Endothelial cell of umbilical vein (primary cell): ENCODE measurements at regions not wholly inside any gene's neighbourhood (a gene's known extent, or its start where the extent isn't known, plus 50 kb on each side); places are given as distances from the start of the nearest gene placed in this dataset.

Experiments
- BruUV-seq: library from RNA; stranded (reverse); fragments of 400-500 nt; replicated peaks from 2 replicates; lab custom pipeline; 2021; lab: Mats Ljungman, UMichigan
- CTCF ChIA-PET: fragments of 300-600, 350-600 bp; sonication (Branson Sonifier 250); formaldehyde crosslinking; loops from one replicate; lab custom pipeline; 2021; ENCODE audit warnings: antibody characterized with exemption, inconsistent platforms; lab: Charles Lee
- POLR2A ChIA-PET: fragments of 300-600, 350-600 bp; sonication (Branson Sonifier 250); formaldehyde crosslinking; loops from one replicate; lab custom pipeline; 2021; ENCODE audit warnings: antibody characterized with exemption, inconsistent platforms; lab: Charles Lee
- DNase-seq: peaks from one replicate; pipeline ENCODE4 v3.0.0-alpha.2; 2011; ENCODE audit warnings: low read depth, low spot score
- FAIRE-seq: peaks from 2 replicates; lab custom pipeline; 2011; peaks lifted over from hg19 to GRCh38; lab: Jason Lieb, UNC
- H2AFZ ChIP-seq: 2 replicates; pipeline ENCODE4 v1.6.0; 2012; ENCODE audit warnings: low read depth, low read length, control low read depth, inconsistent platforms
- H3K27ac ChIP-seq: 2 replicates; pipeline ENCODE4 v1.5.1; 2011; ENCODE audit warnings: low read depth, mild to moderate bottlenecking, control low read depth, low read length, moderate library complexity; ENCODE audit not compliant: insufficient read depth
- H3K27me3 ChIP-seq, 2 experiments: 2 replicates each; pipeline versions ENCODE4 v1.6.0 to v1.6.1; 2011; ENCODE audit warnings: low read length in 2 of 2, mixed read lengths in 1 of 2; ENCODE audit not compliant: control insufficient read depth in 2 of 2, insufficient read depth in 2 of 2
- H3K36me3 ChIP-seq, 2 experiments: 2 replicates in 1 of 2; 3 replicates in 1 of 2; pipeline ENCODE4 v1.5.1; 2011; ENCODE audit warnings: low read length in 2 of 2, mild to moderate bottlenecking in 1 of 2, moderate library complexity in 1 of 2; ENCODE audit not compliant: control insufficient read depth in 2 of 2, insufficient read depth in 2 of 2; ENCODE audit errors: extremely low read depth in 1 of 2
- H3K4me1 ChIP-seq: 3 replicates; pipeline ENCODE4 v1.5.1; 2011; ENCODE audit warnings: mild to moderate bottlenecking, low read length; ENCODE audit not compliant: control insufficient read depth, insufficient read depth; ENCODE audit errors: extremely low read depth
- H3K4me2 ChIP-seq: 2 replicates; pipeline ENCODE4 v1.6.1; 2011; ENCODE audit warnings: low read length, control low read depth, mixed read lengths; ENCODE audit not compliant: insufficient read depth
- H3K4me3 ChIP-seq, 3 experiments: fragments of 200-600 bp in 1 of 3; sonication (generic), shearing (Covaris generic) in 1 of 3; replicated peaks in 1 of 3; 2 replicates each; pipeline ENCODE4 v1.5.1; 2011 to 2016; ENCODE audit warnings: control low read depth in 3 of 3, low read length in 3 of 3, mild to moderate bottlenecking in 2 of 3, inconsistent platforms in 1 of 3, low read depth in 1 of 3, moderate library complexity in 1 of 3; ENCODE audit not compliant: insufficient read depth in 1 of 3
- H3K79me2 ChIP-seq: 2 replicates; pipeline ENCODE4 v1.6.0; 2012; ENCODE audit warnings: low read length, inconsistent platforms; ENCODE audit not compliant: control insufficient read depth, insufficient read depth
- H3K9ac ChIP-seq: replicated peaks from 2 replicates; pipeline ENCODE3; 2011; ENCODE audit warnings: low read length, control low read depth; ENCODE audit not compliant: insufficient read depth; ENCODE audit errors: extremely low read depth
- H3K9me1 ChIP-seq: replicated peaks from 3 replicates; pipeline ENCODE4 v1.6.0; 2011; ENCODE audit warnings: mild to moderate bottlenecking, low read length; ENCODE audit not compliant: control insufficient read depth, insufficient read depth; ENCODE audit errors: extremely low read depth
- H3K9me3 ChIP-seq: replicated peaks from 2 replicates; pipeline ENCODE4 v1.5.1; 2012; ENCODE audit warnings: low read length, inconsistent platforms; ENCODE audit not compliant: control insufficient read depth, insufficient read depth
- H4K20me1 ChIP-seq: replicated peaks from 2 replicates; pipeline ENCODE3; 2011; ENCODE audit warnings: mild to moderate bottlenecking, low read length; ENCODE audit not compliant: control insufficient read depth, insufficient read depth; ENCODE audit errors: extremely low read depth
- EZH2 ChIP-seq: IDR thresholded peaks from 2 replicates; pipeline ENCODE4 v1.6.1; 2012; ENCODE audit warnings: borderline replicate concordance, low read depth, mild to moderate bottlenecking, moderate library complexity, low read length, inconsistent platforms; ENCODE audit not compliant: severe bottlenecking
- FOS ChIP-seq: IDR thresholded peaks from 2 replicates; pipeline ENCODE4 v1.6.1; 2011; ENCODE audit warnings: mild to moderate bottlenecking, low read length, moderate library complexity, borderline replicate concordance; ENCODE audit not compliant: insufficient read depth
- GATA2 ChIP-seq: IDR thresholded peaks from 2 replicates; pipeline ENCODE4 v1.7.0; 2011; ENCODE audit warnings: low read depth, mild to moderate bottlenecking, moderate library complexity, mixed read lengths, low read length; ENCODE audit not compliant: insufficient read length, insufficient read depth
- JUN ChIP-seq: IDR thresholded peaks from 2 replicates; pipeline ENCODE4 v1.6.1; 2011; ENCODE audit warnings: borderline replicate concordance, low read depth; ENCODE audit not compliant: insufficient read length, insufficient read depth
- MYC ChIP-seq: IDR thresholded peaks from one replicate; pipeline ENCODE4 v1.6.1; 2011; ENCODE audit warnings: mild to moderate bottlenecking, low read depth, low read length
- POLR2A ChIP-seq: IDR thresholded peaks from 2 replicates; pipeline ENCODE4 v1.6.1; 2012; ENCODE audit warnings: low read depth, mild to moderate bottlenecking, control low read depth, low read length
- POLR2AphosphoS5 ChIP-seq: IDR thresholded peaks from 2 replicates; pipeline ENCODE4 v1.6.1; 2012; ENCODE audit warnings: low read depth, mild to moderate bottlenecking, control low read depth, low read length, moderate library complexity; ENCODE audit not compliant: insufficient read depth
- dilution Hi-C: fragments of 300-500 bp; cut with MboI; formaldehyde crosslinking; loops from one replicate; pipeline ENCODE4 v1.15.0; 2019; ENCODE audit warnings: low sequenced_read_pairs; ENCODE audit not compliant: extremely low pct_ligation_motif_present
- intact Hi-C: fragments of 100-400 bp; cut with micrococcal nuclease; formaldehyde crosslinking; loops from one replicate; pipeline ENCODE4 v1.10.0; 2022
- TF ChIP-seq, protein P1 (sequence below): IDR thresholded peaks from 2 replicates; pipeline ENCODE4 v1.6.1; 2011; ENCODE audit not compliant: insufficient read depth, insufficient read length
- TF ChIP-seq, protein P2 (sequence below), 2 donors: IDR thresholded peaks; 1 replicate in 1 of 2; 2 replicates in 1 of 2; pipeline ENCODE4 v1.5.1; 2011; ENCODE audit warnings: low read length in 2 of 2, mild to moderate bottlenecking in 2 of 2, moderate library complexity in 2 of 2, control low read depth in 1 of 2, inconsistent platforms in 1 of 2, low read depth in 1 of 2; ENCODE audit not compliant: insufficient read depth in 1 of 2; ENCODE audit errors: extremely low read depth in 1 of 2

DNA sequence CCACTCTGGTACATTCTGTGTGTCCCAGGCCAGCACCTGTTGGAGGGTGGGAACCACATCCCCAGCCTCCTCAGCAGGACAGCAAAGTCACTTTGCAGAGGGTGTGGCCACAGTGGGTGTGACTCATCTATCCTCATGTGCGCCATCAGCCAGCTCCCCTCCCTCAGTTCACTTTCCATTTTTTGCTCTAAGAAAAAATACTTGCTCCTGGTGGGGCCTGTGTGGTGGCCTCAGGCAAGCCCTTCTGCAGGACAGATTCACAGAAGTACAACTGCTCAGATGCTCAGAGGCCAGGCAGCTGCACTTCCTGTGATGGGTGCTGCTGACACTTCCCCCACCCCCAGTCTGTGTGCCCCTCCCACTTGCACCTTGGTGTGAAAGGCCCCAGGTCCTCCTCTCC lies 78.3 kb upstream of the ALDH1L1 start:
- DNase-seq, result no peak
- intact Hi-C loops, result loop anchor here (1.0 to 2.0 kb wide), 2 partner anchors 131 to 216 kb away; partner anchors contain the start of gene ZXDC

More for the DNA sequence above, 78.3 kb upstream of the ALDH1L1 start:
- ChIA-PET POLR2A (no interaction called here), CTCF (interaction anchor here (1.0 to 4.0 kb wide), 5 partner anchors 15 to 264 kb away, joined by 3 to 112 read pairs (median 4); no protein-coding TSS in a partner anchor)
- Histone ChIP-seq H3K36me3 (no peaks in the 10 kb centered on the region), H3K4me1 (no peaks in the 10 kb centered on the region), H3K27me3 (peaks cover 0 to 2% of the 10 kb centered on the region in 2 experiments), H3K4me2 (no peak overlapping the region), H3K9ac (no peak overlapping the region), H3K27ac (no peak overlapping the region), H3K4me3 (no peak overlapping the region), H3K9me1 (no peaks in the 10 kb centered on the region), H3K79me2 (no peaks in the 10 kb centered on the region), H4K20me1 (no peaks in the 10 kb centered on the region), H3K9me3 (no peaks in the 10 kb centered on the region), H2AFZ (no peak overlapping the region)
- no peak for FAIRE-seq
- TF ChIP-seq, protein P1, sequence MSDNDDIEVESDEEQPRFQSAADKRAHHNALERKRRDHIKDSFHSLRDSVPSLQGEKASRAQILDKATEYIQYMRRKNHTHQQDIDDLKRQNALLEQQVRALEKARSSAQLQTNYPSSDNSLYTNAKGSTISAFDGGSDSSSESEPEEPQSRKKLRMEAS, result no peak
- TF ChIP-seq GATA2 (no peak), JUN (no peak), POLR2AphosphoS5 (no peak), MYC (no peak), EZH2 (no peak), FOS (no peak), POLR2A (no peak)
- TF ChIP-seq, protein P2, sequence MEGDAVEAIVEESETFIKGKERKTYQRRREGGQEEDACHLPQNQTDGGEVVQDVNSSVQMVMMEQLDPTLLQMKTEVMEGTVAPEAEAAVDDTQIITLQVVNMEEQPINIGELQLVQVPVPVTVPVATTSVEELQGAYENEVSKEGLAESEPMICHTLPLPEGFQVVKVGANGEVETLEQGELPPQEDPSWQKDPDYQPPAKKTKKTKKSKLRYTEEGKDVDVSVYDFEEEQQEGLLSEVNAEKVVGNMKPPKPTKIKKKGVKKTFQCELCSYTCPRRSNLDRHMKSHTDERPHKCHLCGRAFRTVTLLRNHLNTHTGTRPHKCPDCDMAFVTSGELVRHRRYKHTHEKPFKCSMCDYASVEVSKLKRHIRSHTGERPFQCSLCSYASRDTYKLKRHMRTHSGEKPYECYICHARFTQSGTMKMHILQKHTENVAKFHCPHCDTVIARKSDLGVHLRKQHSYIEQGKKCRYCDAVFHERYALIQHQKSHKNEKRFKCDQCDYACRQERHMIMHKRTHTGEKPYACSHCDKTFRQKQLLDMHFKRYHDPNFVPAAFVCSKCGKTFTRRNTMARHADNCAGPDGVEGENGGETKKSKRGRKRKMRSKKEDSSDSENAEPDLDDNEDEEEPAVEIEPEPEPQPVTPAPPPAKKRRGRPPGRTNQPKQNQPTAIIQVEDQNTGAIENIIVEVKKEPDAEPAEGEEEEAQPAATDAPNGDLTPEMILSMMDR (IDR thresholded peaks at IDR 0.05; ENCODE audit: extremely low read depth in 1 of 2, insufficient read depth in 1 of 2, low read depth in 1 of 2, low read length in 2 of 2), result no peak
- no TSS peak for BruUV-seq
- dilution Hi-C loops, result no loop called here
